ENCODE measurements at regions not wholly inside any gene's neighbourhood (a gene's known extent, or its start where the extent isn't known, plus 50 kb on each side); places are given as distances from the start of the nearest gene placed in this dataset.
"Not testable (repeated sequence)": the region's sequence is repeated elsewhere in the genome, so short reads cannot be mapped to it uniquely, and the experiment has no call there.

- Histone ChIP-seq H3K36me3 (ENCODE audit: control insufficient read depth, insufficient read depth, low read length) (no peaks in the 10 kb centered on the region), H3K27ac (ENCODE audit: low read depth, low read length) (no peak overlapping the region), H3K9me3 (ENCODE audit: control insufficient read depth, insufficient read depth, low read depth, low read length) (no peaks in the 10 kb centered on the region), H3K4me1 (ENCODE audit: control insufficient read depth, insufficient read depth, low read length) (no peaks in the 10 kb centered on the region), H3K9ac (ENCODE audit: low read length) (no peak overlapping the region), H3K4me3 (ENCODE audit: low read depth, low read length) (no peak overlapping the region), H3K27me3 (ENCODE audit: control insufficient read depth, insufficient read depth, low read length) (no peaks in the 10 kb centered on the region)
Measured at GRCh38 chr1:184194236-184194635, 142.7 kb downstream of the TSEN15 start.

GRCh38 chr1:184195722-184196121 is 144.2 kb downstream of the TSEN15 start:
- H3K27me3 ChIP-seq (ENCODE audit: control insufficient read depth, insufficient read depth, low read length); H3K9me3 ChIP-seq (ENCODE audit: control insufficient read depth, insufficient read depth, low read depth, low read length); H3K9ac ChIP-seq (ENCODE audit: low read length); H3K4me1 ChIP-seq (ENCODE audit: control insufficient read depth, insufficient read depth, low read length); H3K27ac ChIP-seq (ENCODE audit: low read depth, low read length); H3K4me3 ChIP-seq (ENCODE audit: low read depth, low read length); H3K36me3 ChIP-seq (ENCODE audit: control insufficient read depth, insufficient read depth, low read length): not testable (repeated sequence)

- Histone ChIP-seq H3K27me3 (ENCODE audit: control insufficient read depth, insufficient read depth, low read length) (no peaks in the 10 kb centered on the region), H3K27ac (ENCODE audit: low read depth, low read length) (no peak overlapping the region), H3K4me1 (ENCODE audit: control insufficient read depth, insufficient read depth, low read length) (no peaks in the 10 kb centered on the region), H3K9ac (ENCODE audit: low read length) (no peak overlapping the region), H3K4me3 (ENCODE audit: low read depth, low read length) (no peak overlapping the region), H3K36me3 (ENCODE audit: control insufficient read depth, insufficient read depth, low read length) (no peaks in the 10 kb centered on the region), H3K9me3 (ENCODE audit: control insufficient read depth, insufficient read depth, low read depth, low read length) (no peaks in the 10 kb centered on the region)
Measured at GRCh38 chr1:184197831-184198230, 146.3 kb downstream of the TSEN15 start.

GRCh38 chr1:184199036-184199435 is 147.5 kb downstream of the TSEN15 start:
- H3K4me3 ChIP-seq (ENCODE audit: low read depth, low read length), result no peak overlapping the region
- H3K27ac ChIP-seq (ENCODE audit: low read depth, low read length), result no peak overlapping the region
- no peak overlapping the region for H3K9ac ChIP-seq (ENCODE audit: low read length)
- H3K27me3 ChIP-seq (ENCODE audit: control insufficient read depth, insufficient read depth, low read length), result no peaks in the 10 kb centered on the region
- H3K4me1 ChIP-seq (ENCODE audit: control insufficient read depth, insufficient read depth, low read length), result peaks cover under 1% of the 10 kb centered on the region; the same call in 1 of the 2 replicates
- no peaks in the 10 kb centered on the region for H3K9me3 ChIP-seq (ENCODE audit: control insufficient read depth, insufficient read depth, low read depth, low read length)
- H3K36me3 ChIP-seq (ENCODE audit: control insufficient read depth, insufficient read depth, low read length), result no peaks in the 10 kb centered on the region

- Histone ChIP-seq H3K4me1 (ENCODE audit: control insufficient read depth, insufficient read depth, low read length) (peaks cover 6% of the 10 kb centered on the region; the same call in 1 of the 2 replicates), H3K27me3 (ENCODE audit: control insufficient read depth, insufficient read depth, low read length) (no peaks in the 10 kb centered on the region), H3K4me3 (ENCODE audit: low read depth, low read length) (no peak overlapping the region), H3K27ac (ENCODE audit: low read depth, low read length) (no peak overlapping the region), H3K9ac (ENCODE audit: low read length) (no peak overlapping the region), H3K36me3 (ENCODE audit: control insufficient read depth, insufficient read depth, low read length) (no peaks in the 10 kb centered on the region), H3K9me3 (ENCODE audit: control insufficient read depth, insufficient read depth, low read depth, low read length) (no peaks in the 10 kb centered on the region)
Measured at GRCh38 chr1:184199438-184200085, 148.0 kb downstream of the TSEN15 start.

- H3K27me3 ChIP-seq (ENCODE audit: control insufficient read depth, insufficient read depth, low read length), result no peaks in the 10 kb centered on the region
- no peak overlapping the region for H3K4me3 ChIP-seq (ENCODE audit: low read depth, low read length)
- H3K27ac ChIP-seq (ENCODE audit: low read depth, low read length), result no peak overlapping the region
- H3K36me3 ChIP-seq (ENCODE audit: control insufficient read depth, insufficient read depth, low read length), result no peaks in the 10 kb centered on the region
- H3K9ac ChIP-seq (ENCODE audit: low read length), result no peak overlapping the region
- H3K9me3 ChIP-seq (ENCODE audit: control insufficient read depth, insufficient read depth, low read depth, low read length), result no peaks in the 10 kb centered on the region
- peaks cover 6% of the 10 kb centered on the region; the same call in 1 of the 2 replicates for H3K4me1 ChIP-seq (ENCODE audit: control insufficient read depth, insufficient read depth, low read length)
Measured at GRCh38 chr1:184208622-184209021, 157.1 kb downstream of the TSEN15 start.

GRCh38 chr1:184210031-184210430 is 158.5 kb downstream of the TSEN15 start:
- Histone ChIP-seq H3K27ac (ENCODE audit: low read depth, low read length) (no peak overlapping the region), H3K9ac (ENCODE audit: low read length) (no peak overlapping the region), H3K4me3 (ENCODE audit: low read depth, low read length) (no peak overlapping the region), H3K27me3 (ENCODE audit: control insufficient read depth, insufficient read depth, low read length) (no peaks in the 10 kb centered on the region), H3K9me3 (ENCODE audit: control insufficient read depth, insufficient read depth, low read depth, low read length) (no peaks in the 10 kb centered on the region), H3K36me3 (ENCODE audit: control insufficient read depth, insufficient read depth, low read length) (no peaks in the 10 kb centered on the region), H3K4me1 (ENCODE audit: control insufficient read depth, insufficient read depth, low read length) (no peaks in the 10 kb centered on the region)

GRCh38 chr1:184210862-184211261 is 159.3 kb downstream of the TSEN15 start:
- Histone ChIP-seq H3K4me3 (ENCODE audit: low read depth, low read length) (no peak overlapping the region), H3K27me3 (ENCODE audit: control insufficient read depth, insufficient read depth, low read length) (no peaks in the 10 kb centered on the region), H3K9ac (ENCODE audit: low read length) (no peak overlapping the region), H3K4me1 (ENCODE audit: control insufficient read depth, insufficient read depth, low read length) (no peaks in the 10 kb centered on the region), H3K27ac (ENCODE audit: low read depth, low read length) (no peak overlapping the region), H3K9me3 (ENCODE audit: control insufficient read depth, insufficient read depth, low read depth, low read length) (no peaks in the 10 kb centered on the region), H3K36me3 (ENCODE audit: control insufficient read depth, insufficient read depth, low read length) (no peaks in the 10 kb centered on the region)

- Histone ChIP-seq H3K4me3 (ENCODE audit: low read depth, low read length) (no peak overlapping the region), H3K4me1 (ENCODE audit: control insufficient read depth, insufficient read depth, low read length) (no peaks in the 10 kb centered on the region), H3K27me3 (ENCODE audit: control insufficient read depth, insufficient read depth, low read length) (no peaks in the 10 kb centered on the region), H3K9me3 (ENCODE audit: control insufficient read depth, insufficient read depth, low read depth, low read length) (no peaks in the 10 kb centered on the region), H3K27ac (ENCODE audit: low read depth, low read length) (no peak overlapping the region), H3K36me3 (ENCODE audit: control insufficient read depth, insufficient read depth, low read length) (no peaks in the 10 kb centered on the region), H3K9ac (ENCODE audit: low read length) (no peak overlapping the region)
Measured at GRCh38 chr1:184212649-184213314, 161.3 kb downstream of the TSEN15 start.

- Histone ChIP-seq H3K27ac (ENCODE audit: low read depth, low read length) (no peak overlapping the region), H3K9me3 (ENCODE audit: control insufficient read depth, insufficient read depth, low read depth, low read length) (no peaks in the 10 kb centered on the region), H3K9ac (ENCODE audit: low read length) (no peak overlapping the region), H3K27me3 (ENCODE audit: control insufficient read depth, insufficient read depth, low read length) (no peaks in the 10 kb centered on the region), H3K4me3 (ENCODE audit: low read depth, low read length) (no peak overlapping the region), H3K4me1 (ENCODE audit: control insufficient read depth, insufficient read depth, low read length) (no peaks in the 10 kb centered on the region), H3K36me3 (ENCODE audit: control insufficient read depth, insufficient read depth, low read length) (no peaks in the 10 kb centered on the region)
Measured at GRCh38 chr1:184214128-184214527, 162.6 kb downstream of the TSEN15 start.

- H3K36me3 ChIP-seq (ENCODE audit: control insufficient read depth, insufficient read depth, low read length), result no peaks in the 10 kb centered on the region
- no peaks in the 10 kb centered on the region for H3K27me3 ChIP-seq (ENCODE audit: control insufficient read depth, insufficient read depth, low read length)
- no peak overlapping the region for H3K27ac ChIP-seq (ENCODE audit: low read depth, low read length)
- no peak overlapping the region for H3K9ac ChIP-seq (ENCODE audit: low read length)
- H3K4me1 ChIP-seq (ENCODE audit: control insufficient read depth, insufficient read depth, low read length), result no peaks in the 10 kb centered on the region
- H3K9me3 ChIP-seq (ENCODE audit: control insufficient read depth, insufficient read depth, low read depth, low read length), result no peaks in the 10 kb centered on the region
- no peak overlapping the region for H3K4me3 ChIP-seq (ENCODE audit: low read depth, low read length)
Measured at GRCh38 chr1:184215274-184215925, 163.9 kb downstream of the TSEN15 start.

Measured in HUES6 (cell line).